GM20000 (cell line): ENCODE measurements at regions not wholly inside any gene's neighbourhood (a gene's known extent, or its start where the extent isn't known, plus 50 kb on each side); places are given as distances from the start of the nearest gene placed in this dataset.

Source experiments
- DNase-seq: peaks from one replicate; pipeline ENCODE4 v3.0.0; 2012; ENCODE audit warnings: low spot score
- CTCF ChIP-seq: IDR thresholded peaks from 2 replicates; pipeline ENCODE4 v1.5.1; 2012; ENCODE audit warnings: mild to moderate bottlenecking, control low read depth; ENCODE audit errors: extremely low read depth, missing control alignments

- no peak for TF ChIP-seq CTCF
- DNase-seq = no peak
These were observed 157.3 kb downstream of the CYLC2 start for GRCh38 chr9:103152473-103152872.

GRCh38 chr9:103167530-103167929 lies 172.4 kb downstream of the CYLC2 start:
- DNase-seq = no peak
- TF ChIP-seq CTCF = no peak

- DNase-seq = no peak
- TF ChIP-seq CTCF = no peak
These were observed 173.1 kb downstream of the CYLC2 start for GRCh38 chr9:103168254-103168653.

- DNase-seq = no peak
- no peak for TF ChIP-seq CTCF
These were observed 174.7 kb downstream of the CYLC2 start for GRCh38 chr9:103169798-103170197.

- no peak for TF ChIP-seq CTCF
- DNase-seq = no peak
These were observed 188.6 kb downstream of the CYLC2 start for GRCh38 chr9:103183701-103184171.

- DNase-seq = no peak
- TF ChIP-seq CTCF = no peak
These were observed 191.8 kb downstream of the CYLC2 start for GRCh38 chr9:103186959-103187358.

- TF ChIP-seq CTCF = no peak
- DNase-seq = no peak
These were observed 193.7 kb downstream of the CYLC2 start for GRCh38 chr9:103188781-103189350.
